ENCODE measurements at regions not wholly inside any gene's neighbourhood (a gene's known extent, or its start where the extent isn't known, plus 50 kb on each side); places are given as distances from the start of the nearest gene placed in this dataset.

- in situ Hi-C loops (cut with HindIII; ENCODE audit: low sequenced_read_pairs): no loop called here
Measured at GRCh38 chr2:129698593-129698992, 280.9 kb upstream of the RAB6C start.

- in situ Hi-C loops (cut with HindIII; ENCODE audit: low sequenced_read_pairs): no loop called here
Measured at GRCh38 chr2:129699781-129700573, 279.5 kb upstream of the RAB6C start.

- in situ Hi-C loops (cut with HindIII; ENCODE audit: low sequenced_read_pairs): no loop called here
Measured at GRCh38 chr2:129702416-129703176, 276.9 kb upstream of the RAB6C start.

GRCh38 chr2:129705085-129705484 lies 274.4 kb upstream of the RAB6C start:
- in situ Hi-C loops (cut with HindIII; ENCODE audit: low sequenced_read_pairs): no loop called here

- in situ Hi-C loops (cut with HindIII; ENCODE audit: low sequenced_read_pairs): no loop called here
Measured at GRCh38 chr2:129707800-129708199, 271.7 kb upstream of the RAB6C start.

GRCh38 chr2:129708221-129708967 lies 271.1 kb upstream of the RAB6C start:
- in situ Hi-C loops (cut with HindIII; ENCODE audit: low sequenced_read_pairs): no loop called here

- in situ Hi-C loops (cut with HindIII; ENCODE audit: low sequenced_read_pairs): no loop called here
Measured at GRCh38 chr2:129709001-129709955, 270.2 kb upstream of the RAB6C start.

- in situ Hi-C loops (cut with HindIII; ENCODE audit: low sequenced_read_pairs): no loop called here
Measured at GRCh38 chr2:129709956-129710598, 269.4 kb upstream of the RAB6C start.

GRCh38 chr2:129710670-129711495 lies 268.6 kb upstream of the RAB6C start:
- in situ Hi-C loops (cut with HindIII; ENCODE audit: low sequenced_read_pairs): no loop called here

GRCh38 chr2:129711816-129712675 lies 267.4 kb upstream of the RAB6C start:
- in situ Hi-C loops (cut with HindIII; ENCODE audit: low sequenced_read_pairs): no loop called here

GRCh38 chr2:129712676-129712985 lies 266.8 kb upstream of the RAB6C start:
- in situ Hi-C loops (cut with HindIII; ENCODE audit: low sequenced_read_pairs): no loop called here

- in situ Hi-C loops (cut with HindIII; ENCODE audit: low sequenced_read_pairs): no loop called here
Measured at GRCh38 chr2:129713337-129713736, 266.1 kb upstream of the RAB6C start.

GRCh38 chr2:129716781-129717559 lies 262.5 kb upstream of the RAB6C start:
- in situ Hi-C loops (cut with HindIII; ENCODE audit: low sequenced_read_pairs): no loop called here

- in situ Hi-C loops (cut with HindIII; ENCODE audit: low sequenced_read_pairs): no loop called here
Measured at GRCh38 chr2:129717560-129718130, 261.8 kb upstream of the RAB6C start.

GRCh38 chr2:129719335-129719734 lies 260.1 kb upstream of the RAB6C start:
- in situ Hi-C loops (cut with HindIII; ENCODE audit: low sequenced_read_pairs): no loop called here

GRCh38 chr2:129720360-129720759 lies 259.1 kb upstream of the RAB6C start:
- in situ Hi-C loops (cut with HindIII; ENCODE audit: low sequenced_read_pairs): no loop called here

GRCh38 chr2:129720761-129721160 lies 258.7 kb upstream of the RAB6C start:
- in situ Hi-C loops (cut with HindIII; ENCODE audit: low sequenced_read_pairs): no loop called here
